GM23338 (cell line): ENCODE measurements at regions not wholly inside any gene's neighbourhood (a gene's known extent, or its start where the extent isn't known, plus 50 kb on each side); places are given as distances from the start of the nearest gene placed in this dataset.

Source experiments
- ATAC-seq: fragments of 200-7000 bp; cut with Tn5 transposase; 3 replicates; pipeline ENCODE4 v1.9.1; 2020
- DNase-seq: peaks from one replicate; pipeline ENCODE4 v3.0.0-alpha.2; 2015; ENCODE audit warnings: low spot score
- H2AFZ ChIP-seq: fragments of 200-600 bp; sonication (generic); 2 replicates; pipeline ENCODE4 v1.8.0; 2016; ENCODE audit warnings: antibody characterized with exemption, mild to moderate bottlenecking, moderate library complexity
- H3F3A ChIP-seq: fragments of 200-600 bp; sonication (generic); replicated peaks from 2 replicates; pipeline ENCODE4 v1.8.0; 2017; ENCODE audit warnings: antibody characterized with exemption, mixed run types, low read depth
- H3K27ac ChIP-seq: fragments of 200-600 bp; sonication (generic); 2 replicates; pipeline ENCODE4 v1.6.1; 2016; ENCODE audit warnings: low read depth
- H3K27me3 ChIP-seq: fragments of 200-600 bp; sonication (generic); 2 replicates; pipeline ENCODE4 v1.8.0; 2016; ENCODE audit warnings: mild to moderate bottlenecking, mixed run types, moderate library complexity; ENCODE audit not compliant: insufficient read depth
- H3K36me3 ChIP-seq: fragments of 200-600 bp; sonication (generic); 2 replicates; pipeline ENCODE4 v1.8.0; 2016; ENCODE audit warnings: mild to moderate bottlenecking; ENCODE audit not compliant: insufficient read depth
- H3K4me1 ChIP-seq: fragments of 200-600 bp; sonication (generic); 2 replicates; pipeline ENCODE4 v1.8.0; 2016; ENCODE audit warnings: mild to moderate bottlenecking, moderate library complexity; ENCODE audit not compliant: insufficient read depth
- H3K4me2 ChIP-seq: fragments of 200-600 bp; sonication (generic); 2 replicates; pipeline ENCODE4 v1.7.1; 2017; ENCODE audit warnings: mixed run types
- H3K4me3 ChIP-seq: fragments of 200-600 bp; sonication (generic); 2 replicates; pipeline ENCODE4 v1.6.1; 2016; ENCODE audit warnings: mixed run types
- H3K79me2 ChIP-seq: fragments of 200-600 bp; sonication (generic); replicated peaks from 2 replicates; pipeline ENCODE4 v1.8.0; 2017; ENCODE audit warnings: mild to moderate bottlenecking; ENCODE audit not compliant: insufficient read depth
- H3K9me2 ChIP-seq: fragments of 200-600 bp; sonication (generic); 2 replicates; pipeline ENCODE4 v1.8.0; 2017; ENCODE audit not compliant: insufficient read depth
- H4K20me1 ChIP-seq: fragments of 200-600 bp; sonication (generic); replicated peaks from 2 replicates; pipeline ENCODE4 v1.8.0; 2017; ENCODE audit warnings: mild to moderate bottlenecking; ENCODE audit not compliant: insufficient read depth
- H3K27ac Mint-ChIP-seq: 2 replicates; pipeline ENCODE4 v1.8.0; 2020; ENCODE audit warnings: inconsistent platforms, mild to moderate bottlenecking, moderate library complexity, mixed read lengths
- H3K27me3 Mint-ChIP-seq: 3 replicates; pipeline ENCODE4 v1.8.0; 2022; ENCODE audit warnings: low read depth, mild to moderate bottlenecking, moderate library complexity, mixed read lengths, inconsistent platforms; ENCODE audit not compliant: insufficient read depth, poor library complexity
- H3K36me3 Mint-ChIP-seq: 3 replicates; pipeline ENCODE4 v1.8.0; 2021; ENCODE audit warnings: low read depth, mild to moderate bottlenecking, inconsistent platforms, moderate library complexity, mixed read lengths
- H3K4me1 Mint-ChIP-seq: 3 replicates; pipeline ENCODE4 v1.8.0; 2020; ENCODE audit warnings: mild to moderate bottlenecking, inconsistent platforms, mixed read lengths
- H3K4me3 Mint-ChIP-seq: 3 replicates; pipeline ENCODE4 v1.8.0; 2021; ENCODE audit warnings: moderate library complexity, mild to moderate bottlenecking, inconsistent platforms, mixed read lengths
- H3K9me3 Mint-ChIP-seq: 3 replicates; pipeline ENCODE4 v1.8.0; 2020; ENCODE audit warnings: moderate library complexity, mild to moderate bottlenecking, inconsistent platforms, mixed read lengths
- CREB1 ChIP-seq: fragments of 250-450 bp; sonication (Bioruptor Pico); IDR thresholded peaks from 2 replicates; pipeline ENCODE4 v1.5.0; 2020; ENCODE audit warnings: low read depth, mild to moderate bottlenecking, moderate library complexity
- CTCF ChIP-seq, 2 experiments: fragments of 200-600 bp in 1 of 2; sonication (generic) in 1 of 2; conservative IDR thresholded peaks; 2 replicates each; pipeline versions ENCODE4 v1.5.1 to v1.6.1; 2016 to 2017; ENCODE audit warnings: antibody characterized with exemption in 2 of 2, low read depth in 2 of 2, mild to moderate bottlenecking in 2 of 2, moderate library complexity in 1 of 2
- ETS1 ChIP-seq: IDR thresholded peaks from 2 replicates; pipeline ENCODE4 v1.6.1; 2016; ENCODE audit warnings: antibody characterized with exemption
- EZH2 ChIP-seq: fragments of 200-600 bp; sonication (generic); IDR thresholded peaks from one replicate; pipeline ENCODE4 v1.8.0; 2017; ENCODE audit warnings: antibody characterized with exemption, mild to moderate bottlenecking, low read depth; ENCODE audit not compliant: unreplicated experiment
- EZH2phosphoT487 ChIP-seq: fragments of 200-600 bp; sonication (generic); IDR thresholded peaks from one replicate; pipeline ENCODE4 v1.8.1; 2018; ENCODE audit warnings: antibody characterized with exemption; ENCODE audit not compliant: unreplicated experiment
- JUNB ChIP-seq: IDR thresholded peaks from one replicate; pipeline ENCODE4 v1.6.1; 2016; ENCODE audit warnings: antibody characterized with exemption; ENCODE audit not compliant: unreplicated experiment
- NANOG ChIP-seq: IDR thresholded peaks from 2 replicates; pipeline ENCODE4 v1.6.1; 2016; ENCODE audit warnings: antibody characterized with exemption, borderline replicate concordance
- POLR2AphosphoS5 ChIP-seq: IDR thresholded peaks from 2 replicates; pipeline ENCODE4 v1.6.1; 2016; ENCODE audit warnings: antibody characterized with exemption, low read depth
- REST ChIP-seq: IDR thresholded peaks from one replicate; pipeline ENCODE4 v1.6.1; 2018; ENCODE audit warnings: antibody characterized with exemption; ENCODE audit not compliant: unreplicated experiment
- STAT1 ChIP-seq: IDR thresholded peaks from one replicate; pipeline ENCODE4 v1.6.1; 2016; ENCODE audit warnings: antibody characterized with exemption; ENCODE audit not compliant: unreplicated experiment
- ZNF114 ChIP-seq: fragments of 250-450 bp; sonication (Bioruptor Pico); IDR thresholded peaks from 2 replicates; pipeline ENCODE4 v1.5.0; 2020; ENCODE audit warnings: mild to moderate bottlenecking, moderate library complexity
- ZNF331 ChIP-seq: fragments of 250-450 bp; sonication (Bioruptor Pico); IDR thresholded peaks from 2 replicates; pipeline ENCODE4 v1.5.0; 2020; ENCODE audit warnings: low read depth, mild to moderate bottlenecking, moderate library complexity
- ZNF462 ChIP-seq: fragments of 250-450 bp; sonication (Bioruptor Pico); IDR thresholded peaks from 2 replicates; pipeline ENCODE4 v1.5.0; 2020; ENCODE audit warnings: mild to moderate bottlenecking, moderate library complexity

GRCh38 chr13:73816702-73817101 lies 317.5 kb downstream of the KLF12 start:
- H3K9me3 Mint-ChIP-seq = no peaks in the 10 kb centered on the region; the same call in 2 of the 3 replicates
- no peak overlapping the region for H3K4me3 Mint-ChIP-seq
- no peaks in the 10 kb centered on the region for H3K27me3 ChIP-seq
- H2AFZ ChIP-seq = no peak overlapping the region
- TF ChIP-seq ETS1 = no peak
- no peak for TF ChIP-seq ZNF462
- no peak for TF ChIP-seq CREB1
- TF ChIP-seq ZNF331 (CRISPR knock-in tag) = no peak
- no peak for TF ChIP-seq CTCF (conservative IDR thresholded peaks at IDR 0.05; ENCODE audit: low read depth in 2 of 2)
- no peak for TF ChIP-seq EZH2phosphoT487
- TF ChIP-seq NANOG = no peak
- TF ChIP-seq EZH2 = no peak
- TF ChIP-seq ZNF114 (CRISPR knock-in tag) = no peak
- no peak for TF ChIP-seq JUNB
- no peak for TF ChIP-seq STAT1
- no peak for TF ChIP-seq REST
- TF ChIP-seq POLR2AphosphoS5 = no peak
- H3K79me2 ChIP-seq = no peaks in the 10 kb centered on the region; the same call in 1 of the 2 replicates
- peaks cover 4% of the 10 kb centered on the region for H3K27me3 Mint-ChIP-seq
- no peak overlapping the region for H3K27ac Mint-ChIP-seq
- H4K20me1 ChIP-seq = no peaks in the 10 kb centered on the region
- H3K9me2 ChIP-seq = no peaks in the 10 kb centered on the region
- H3K4me3 ChIP-seq = no peak overlapping the region
- H3K4me1 Mint-ChIP-seq = peaks cover 6% of the 10 kb centered on the region; the same call in 1 of the 3 replicates
- ATAC-seq (no peak), DNase-seq (no peak)
- H3F3A ChIP-seq = no peaks in the 10 kb centered on the region
- H3K36me3 Mint-ChIP-seq = no peaks in the 10 kb centered on the region
- no peak overlapping the region for H3K4me2 ChIP-seq
- H3K27ac ChIP-seq = no peak overlapping the region
- no peaks in the 10 kb centered on the region for H3K4me1 ChIP-seq
- H3K36me3 ChIP-seq = no peaks in the 10 kb centered on the region
